ENCODE measurements at regions not wholly inside any gene's neighbourhood (a gene's known extent, or its start where the extent isn't known, plus 50 kb on each side); places are given as distances from the start of the nearest gene placed in this dataset.

DNA sequence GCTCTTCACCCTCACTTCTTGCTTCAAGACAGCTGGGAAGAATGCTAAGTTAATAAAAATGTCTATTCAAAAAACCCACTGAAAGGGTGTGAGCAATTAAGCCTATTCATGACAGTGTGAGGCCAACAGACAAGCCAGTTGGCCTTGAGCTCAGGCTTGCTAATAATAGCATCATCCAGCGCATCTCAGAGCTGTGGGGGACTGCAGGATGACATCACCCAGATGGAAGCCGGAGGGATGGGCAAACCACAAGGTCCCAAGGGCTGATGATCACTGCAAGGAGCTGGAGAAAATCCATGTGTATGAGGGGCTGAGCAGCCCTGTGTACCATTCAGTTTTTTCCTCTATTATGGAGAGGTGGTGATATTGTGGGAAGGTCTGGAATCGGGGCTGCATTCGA, 770.4 kb downstream of the TNS3 start:
- no peak for DNase-seq (ENCODE audit: low read depth)

DNA sequence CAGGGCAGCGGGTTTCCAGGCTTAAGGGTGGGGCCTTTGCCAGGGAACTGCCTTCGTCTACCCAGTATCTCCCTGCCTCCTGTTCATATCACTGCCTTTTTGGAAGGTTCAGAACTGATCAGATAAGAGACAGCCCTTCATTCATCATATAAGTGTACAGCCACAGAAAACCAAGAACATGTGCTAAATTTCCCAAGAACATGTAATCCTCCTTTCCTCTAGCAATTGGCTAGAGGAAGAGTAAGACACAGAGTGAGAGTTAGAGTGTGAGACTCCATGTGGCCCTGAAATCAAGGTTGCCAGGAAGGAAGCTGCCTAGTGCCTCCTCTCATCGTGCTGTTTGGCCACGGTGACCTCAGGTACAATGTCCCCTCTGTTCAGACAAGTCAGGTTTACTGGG, 770.9 kb downstream of the TNS3 start:
- no peak for DNase-seq (ENCODE audit: low read depth)

DNA sequence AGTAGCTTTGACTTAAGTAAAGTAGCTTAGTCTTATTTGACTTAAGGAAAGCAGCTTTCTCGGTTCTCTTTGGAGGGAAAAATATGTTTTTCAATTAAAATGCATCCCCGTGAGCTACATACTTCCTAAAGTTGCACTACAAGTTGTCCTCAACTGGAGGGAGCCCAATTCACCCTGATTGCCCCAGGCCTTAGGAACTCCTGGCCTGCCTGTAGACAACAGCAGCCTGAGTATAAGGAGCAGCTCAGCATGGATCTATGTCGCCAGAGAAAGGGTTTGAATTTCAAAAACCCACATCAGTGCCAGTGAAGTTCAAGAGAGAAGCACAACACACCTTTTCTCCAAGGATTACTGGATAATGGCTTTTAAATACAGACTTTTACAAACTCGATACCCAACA, 772.0 kb downstream of the TNS3 start:
- DNase-seq (ENCODE audit: low read depth): no peak

DNA sequence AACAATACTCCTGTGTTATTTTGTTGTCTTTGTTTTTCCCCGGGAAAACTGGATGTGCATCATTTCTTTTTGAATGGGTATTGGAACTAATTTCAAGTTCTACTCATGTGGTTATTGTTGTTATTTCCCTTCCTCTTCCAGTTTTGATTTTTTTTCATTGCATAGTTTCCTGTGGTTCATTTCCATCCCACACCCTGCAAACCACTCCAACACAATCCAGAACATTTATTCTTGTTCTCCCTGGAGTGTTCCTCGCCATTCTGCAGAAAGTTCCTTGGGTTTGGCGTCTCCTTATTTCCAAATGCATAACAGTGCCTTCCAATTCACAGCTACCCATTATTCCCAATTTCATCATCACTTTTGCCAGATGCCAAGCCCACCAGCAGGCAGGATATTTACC, 775.1 kb downstream of the TNS3 start:
- no peak for DNase-seq (ENCODE audit: low read depth)

DNA sequence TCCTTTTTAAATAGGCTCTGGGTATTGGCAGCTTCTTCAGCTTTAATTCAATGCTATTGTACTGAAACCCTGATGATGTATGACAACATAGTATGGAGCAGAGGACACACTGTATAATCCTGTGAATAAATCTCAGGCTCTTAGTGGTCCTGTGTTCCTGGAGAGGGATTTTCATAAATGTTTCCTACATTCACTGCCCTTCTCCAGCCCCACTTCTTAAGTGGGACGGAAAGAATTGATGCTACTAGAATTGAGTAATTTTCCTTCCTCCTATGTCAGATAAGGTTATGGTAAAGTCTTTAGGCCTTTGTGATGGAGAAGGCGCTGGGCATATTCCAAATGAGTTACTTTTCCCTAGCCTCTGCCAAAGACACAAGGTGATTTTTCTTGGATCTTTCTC, 779.4 kb downstream of the TNS3 start:
- DNase-seq (ENCODE audit: low read depth): no peak

DNA sequence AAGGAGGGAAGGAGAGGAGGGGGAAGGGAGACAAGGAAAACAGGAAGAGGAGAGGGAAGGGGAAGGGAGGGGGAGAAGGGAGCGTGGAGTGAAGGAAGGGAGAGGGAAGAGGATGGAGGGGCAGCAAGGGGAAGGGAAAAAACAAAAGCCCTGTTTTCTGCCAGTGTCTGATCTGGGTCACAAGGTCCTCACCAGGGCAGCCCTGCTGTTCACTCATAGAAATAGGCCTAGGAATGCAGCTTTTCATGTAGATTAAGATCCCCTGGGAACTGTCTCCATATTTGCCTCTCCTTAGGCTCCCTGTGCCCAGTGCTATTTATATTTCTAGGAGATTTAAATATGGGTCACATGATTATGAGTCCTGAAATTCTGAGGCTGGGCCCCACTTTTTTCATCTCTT, 790.7 kb downstream of the TNS3 start:
- no peak for DNase-seq (ENCODE audit: low read depth)

DNA sequence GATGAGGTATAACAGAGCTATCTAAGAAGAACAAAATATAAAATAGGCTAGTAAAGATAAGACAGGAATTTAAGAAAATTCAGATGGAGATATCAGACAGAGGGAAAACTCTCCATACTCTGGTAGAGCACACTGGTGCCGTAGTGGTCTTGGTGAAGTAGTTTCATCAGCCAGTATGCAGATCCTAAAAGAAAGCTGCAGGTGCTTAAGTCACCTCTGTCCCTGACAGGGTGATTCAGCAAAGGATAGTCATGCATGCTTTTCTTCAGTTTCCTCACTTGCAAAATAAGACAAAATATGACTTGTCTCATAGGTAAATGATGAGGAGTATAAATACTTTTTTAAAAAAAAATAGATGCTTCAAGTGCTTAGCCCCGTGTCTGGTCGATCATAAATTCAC, 794.9 kb downstream of the TNS3 start:
- DNase-seq (ENCODE audit: low read depth): no peak

DNA sequence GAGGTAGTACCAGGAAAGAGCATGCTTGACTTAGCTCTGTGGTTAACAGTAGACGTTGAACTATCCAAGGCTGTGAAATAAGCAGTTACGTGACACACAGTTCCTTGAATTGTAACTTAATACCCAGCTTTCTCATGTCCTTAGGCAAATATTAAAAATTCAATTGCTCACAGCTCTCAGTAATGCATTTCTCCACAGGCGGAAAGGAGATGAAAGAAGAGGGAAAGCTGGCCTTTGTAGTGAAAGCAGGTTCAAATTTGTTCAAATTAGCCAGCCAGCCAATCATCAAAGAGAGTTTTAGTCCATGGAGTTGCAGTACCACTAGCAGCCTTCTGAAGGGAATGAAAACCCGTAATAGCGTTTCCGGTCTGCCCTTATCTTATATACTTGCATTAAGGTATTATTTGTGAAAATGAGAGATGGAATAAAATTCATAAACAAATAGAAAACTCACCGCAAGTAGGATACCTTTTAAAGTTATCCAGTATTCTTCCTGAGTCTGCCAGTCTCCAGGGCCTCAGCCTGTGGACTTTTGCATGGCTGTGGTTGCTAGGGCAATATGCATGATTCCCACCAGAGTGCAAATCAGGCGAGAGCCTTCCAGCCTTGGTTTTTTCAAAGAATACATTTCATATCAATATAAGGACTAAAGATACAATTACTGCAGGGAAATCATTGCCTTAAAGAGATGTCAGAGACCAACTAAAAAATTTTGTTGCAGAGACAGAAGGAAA, 795.5 kb downstream of the TNS3 start:
- no peak for DNase-seq (ENCODE audit: low read depth)

DNA sequence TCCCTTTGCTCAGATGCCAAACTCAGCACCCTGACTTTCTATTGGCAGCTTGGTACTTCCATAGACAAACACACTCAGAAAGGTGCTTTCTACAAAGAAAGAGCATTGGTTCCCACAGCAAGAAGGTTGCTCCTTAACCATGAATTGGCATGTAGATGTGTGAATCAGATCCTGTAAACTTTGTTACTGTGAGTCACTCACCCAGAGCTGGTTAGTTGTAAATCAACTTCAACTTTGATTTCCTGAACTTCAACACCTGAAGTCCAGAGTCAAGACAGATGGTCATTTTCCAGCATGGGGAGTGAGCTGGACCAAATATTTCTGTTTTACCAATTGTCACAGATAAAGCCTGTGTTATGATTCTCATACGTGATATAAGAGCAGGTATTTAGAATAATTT, 797.2 kb downstream of the TNS3 start:
- DNase-seq (ENCODE audit: low read depth): no peak

DNA sequence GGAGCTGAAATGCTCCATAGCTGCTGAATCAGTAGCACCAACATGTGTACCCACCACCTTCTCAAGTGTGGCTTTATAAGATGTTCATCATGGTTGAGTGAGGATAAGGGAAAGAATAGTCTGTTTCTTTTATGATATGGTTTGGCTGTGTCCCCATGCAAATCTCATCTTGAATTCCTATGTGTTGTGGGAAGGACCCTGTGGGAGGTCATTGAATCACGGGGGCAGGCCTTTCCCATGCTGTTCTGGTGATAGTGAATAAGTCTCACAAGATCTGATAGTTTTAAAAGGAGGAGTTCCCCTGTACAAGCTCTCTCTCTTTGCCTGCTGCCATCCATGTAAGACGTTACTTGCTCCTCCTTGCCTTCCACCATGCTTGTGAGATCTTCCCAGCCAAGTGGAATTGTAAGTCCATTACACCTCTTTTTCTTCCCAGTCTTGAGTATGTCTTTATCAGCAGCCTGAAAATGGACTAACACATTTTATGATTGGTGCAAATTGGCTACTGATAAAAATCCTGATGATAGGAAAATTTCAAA, 799.9 kb downstream of the TNS3 start:
- no peak for DNase-seq (ENCODE audit: low read depth)

DNA sequence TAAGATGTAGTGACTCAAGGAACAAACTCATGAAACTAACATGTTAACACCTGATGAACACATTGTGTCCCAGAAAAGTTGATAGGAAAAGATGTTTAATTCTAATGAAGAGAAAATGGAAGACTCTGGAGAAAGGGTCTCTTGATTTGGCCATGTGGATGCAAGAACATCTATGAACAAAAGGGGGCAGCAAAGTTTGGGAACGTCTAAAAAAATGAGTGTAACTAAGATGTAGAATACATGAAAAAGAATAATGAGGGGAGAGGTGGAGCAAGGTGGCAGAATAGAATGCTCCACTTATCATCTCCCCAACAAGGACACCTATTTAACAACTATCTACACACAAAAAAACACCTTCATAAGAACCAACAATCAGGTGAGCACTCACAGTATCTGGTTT, 805.1 kb downstream of the TNS3 start:
- no peak for DNase-seq (ENCODE audit: low read depth)

DNA sequence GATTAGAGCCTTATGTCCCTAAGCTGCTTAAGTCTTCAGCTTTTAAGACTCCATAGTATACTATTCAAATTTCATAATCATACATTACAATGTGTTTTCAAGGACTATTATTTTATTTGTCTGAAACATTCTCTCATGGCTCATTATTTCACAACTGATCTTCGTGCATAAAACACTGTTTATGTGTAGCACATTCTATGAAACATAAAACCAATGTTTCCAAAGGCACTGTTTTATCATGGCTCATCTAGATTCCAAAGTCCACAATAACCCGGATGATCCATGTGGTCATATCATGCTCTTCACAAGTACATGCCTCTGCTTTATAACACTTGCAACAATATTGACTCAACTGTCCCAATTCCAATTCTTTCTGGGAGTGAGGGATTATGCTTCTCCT, 806.1 kb downstream of the TNS3 start:
- no peak for DNase-seq (ENCODE audit: low read depth)

DNA sequence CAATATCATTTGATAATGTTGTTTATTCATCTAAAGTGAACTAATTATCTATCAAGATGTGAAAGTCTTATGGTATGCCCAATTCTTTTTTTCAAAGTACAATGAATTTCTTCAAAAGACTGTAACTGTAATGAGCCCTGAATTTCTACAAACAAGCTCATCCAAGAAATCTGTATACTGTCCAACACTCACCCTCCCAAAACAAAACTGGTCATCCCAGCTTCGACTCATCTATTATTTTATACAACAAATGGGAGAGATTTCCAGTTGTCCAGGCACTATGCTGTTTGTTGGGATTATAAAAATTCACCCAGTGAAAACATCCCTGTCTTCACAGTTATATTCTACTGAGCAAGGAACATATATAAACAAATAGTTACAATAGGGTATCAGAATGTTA, 806.9 kb downstream of the TNS3 start:
- DNase-seq (ENCODE audit: low read depth): no peak

DNA sequence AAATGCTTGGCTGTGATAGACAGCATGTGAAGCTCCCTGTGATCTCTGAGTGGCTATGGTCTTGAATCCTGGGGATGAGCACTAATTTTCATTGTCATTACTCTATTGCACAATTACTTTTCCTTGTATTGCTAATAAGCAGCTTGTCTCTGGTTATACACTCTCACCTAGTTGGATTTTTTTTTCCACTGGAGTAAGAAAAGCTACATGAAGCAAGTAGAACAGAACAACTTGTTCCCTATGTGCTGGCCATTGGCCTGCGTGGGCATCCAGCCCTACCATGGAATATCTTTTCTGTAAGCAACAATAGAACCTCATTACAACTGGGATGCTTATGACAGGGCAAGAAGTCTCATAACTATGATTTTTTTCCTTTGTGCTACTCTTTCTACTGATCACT, 807.4 kb downstream of the TNS3 start:
- DNase-seq (ENCODE audit: low read depth): no peak

DNA sequence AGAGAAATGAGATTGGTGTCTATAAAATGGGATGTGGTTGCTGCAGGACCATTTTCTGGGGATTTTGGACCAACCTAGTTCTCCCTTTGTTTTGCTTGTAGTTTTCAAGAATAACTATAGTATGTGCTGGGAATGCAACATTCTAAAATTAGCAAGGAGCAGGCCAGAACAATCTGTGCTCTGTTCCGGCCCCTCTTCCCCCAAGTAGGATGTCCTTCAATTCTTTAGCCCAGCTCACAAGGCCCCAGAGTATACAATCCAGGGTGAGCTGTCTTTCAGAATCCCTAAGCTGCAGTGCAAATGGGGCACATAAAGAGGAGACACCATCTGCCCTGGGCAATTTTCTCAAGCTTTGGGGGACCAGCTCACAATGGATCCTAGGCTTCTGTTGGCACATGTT, 809.1 kb downstream of the TNS3 start:
- no peak for DNase-seq (ENCODE audit: low read depth)

DNA sequence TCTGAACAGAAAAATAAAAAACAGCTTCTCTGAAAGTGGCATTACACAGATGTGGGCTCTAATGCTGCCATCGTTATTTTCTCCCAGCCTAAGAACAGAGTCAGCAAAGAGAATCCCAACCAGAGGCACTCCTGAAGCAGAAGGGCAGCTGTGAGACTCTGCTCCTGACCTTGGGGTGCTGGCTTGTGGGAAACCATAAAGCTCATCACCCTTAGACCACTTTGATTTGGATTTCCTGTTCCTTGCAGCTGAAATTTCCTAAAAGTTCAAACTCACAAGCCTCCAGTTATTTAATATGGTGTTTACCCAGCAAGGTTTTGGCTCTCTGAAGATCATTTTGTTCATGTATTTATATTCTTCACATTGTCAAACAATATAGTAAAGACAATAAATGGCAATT, 814.8 kb downstream of the TNS3 start:
- DNase-seq (ENCODE audit: low read depth): no peak

DNA sequence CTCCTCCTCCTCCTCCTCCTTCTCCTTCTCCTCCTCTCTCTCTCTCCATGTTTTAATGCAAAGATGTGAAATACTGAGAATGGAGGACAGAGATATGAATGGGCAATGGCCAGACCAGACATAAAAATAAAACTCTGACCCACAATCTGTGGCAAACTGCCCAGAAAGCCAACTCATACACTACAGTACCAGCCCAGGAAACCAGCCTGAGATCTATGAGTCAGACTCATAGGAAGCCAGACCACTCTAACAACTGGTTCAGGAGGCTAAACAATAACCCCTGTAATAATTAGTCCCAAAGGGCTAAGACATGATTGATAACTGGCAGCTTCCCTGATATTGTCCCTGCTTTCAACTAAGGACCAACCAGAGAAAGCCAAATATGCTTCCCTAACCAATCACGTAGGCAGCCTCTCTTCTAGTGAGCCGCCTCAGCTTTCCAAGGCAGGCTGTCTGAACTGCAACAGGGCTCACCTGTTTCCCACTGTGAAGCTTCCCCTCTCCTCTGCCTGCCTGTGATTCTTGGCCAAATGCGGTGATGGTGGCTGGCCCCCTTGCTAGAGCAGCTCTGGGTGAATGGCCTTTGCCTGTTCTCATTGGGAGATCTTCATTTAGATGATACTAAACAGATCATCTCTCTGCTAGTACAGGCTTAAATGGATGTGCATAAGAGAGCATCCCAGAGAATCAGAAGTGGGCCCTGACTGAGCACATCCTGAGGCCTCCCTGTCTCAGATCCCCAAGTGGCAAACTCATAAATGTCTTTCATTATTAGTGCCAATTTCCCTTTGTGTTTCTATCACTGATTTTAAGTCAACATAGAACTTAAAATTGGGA, 817.6 kb downstream of the TNS3 start:
- no peak for DNase-seq (ENCODE audit: low read depth)

DNA sequence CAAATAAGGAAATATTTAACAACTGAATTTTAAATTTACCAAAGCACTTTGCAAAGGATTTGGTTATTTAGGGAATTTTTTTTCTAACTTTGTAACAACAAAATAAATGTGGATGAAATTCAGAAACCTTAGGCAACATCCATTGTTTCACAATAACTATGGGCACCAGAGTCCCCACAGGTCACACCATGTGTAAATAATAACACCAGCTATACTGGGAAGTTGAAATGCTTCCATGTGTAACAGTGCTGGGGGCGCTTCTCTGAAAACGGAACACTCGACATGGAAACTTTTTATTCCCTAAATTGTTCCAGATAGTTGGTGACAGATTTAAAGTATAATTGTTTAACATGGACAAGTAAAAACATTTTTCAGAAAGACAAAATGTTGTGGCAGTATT, 818.6 kb downstream of the TNS3 start:
- no peak for DNase-seq (ENCODE audit: low read depth)

DNA sequence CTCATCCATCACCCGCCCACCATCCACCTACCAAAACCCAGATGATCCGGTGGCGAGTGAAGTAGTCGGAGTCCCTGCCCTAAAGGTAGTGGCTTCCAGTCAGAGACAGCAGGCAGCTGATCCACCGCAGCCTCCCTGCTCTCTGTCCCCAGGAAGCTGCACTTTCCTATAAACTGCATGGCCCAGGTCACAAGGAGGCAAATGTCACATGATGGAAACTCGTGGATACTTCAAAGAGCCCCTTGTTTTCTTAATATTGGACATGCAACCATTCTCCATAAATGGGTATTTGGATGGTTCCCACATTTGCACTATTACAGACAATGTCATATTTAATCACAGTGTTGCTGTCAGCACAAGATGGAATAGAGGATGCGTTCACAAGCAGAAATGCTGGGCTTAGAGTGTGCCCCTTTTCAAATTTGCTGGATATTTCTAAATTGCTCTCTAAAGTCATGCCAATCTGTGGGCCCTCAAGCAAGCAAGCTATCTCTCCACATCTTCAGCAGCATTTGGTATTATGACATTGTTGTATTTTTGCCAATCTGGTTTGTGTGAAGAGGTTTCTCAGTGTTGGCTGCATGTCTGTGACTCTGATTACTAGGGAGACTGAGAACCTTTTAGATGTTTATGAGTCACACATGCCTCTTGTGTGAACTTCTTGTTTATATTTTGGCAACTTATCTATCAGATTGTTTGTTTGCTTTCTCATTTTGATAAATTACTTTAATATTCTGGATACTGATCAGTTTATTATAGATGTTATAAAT, 822.0 kb downstream of the TNS3 start:
- no peak for DNase-seq (ENCODE audit: low read depth)

DNA sequence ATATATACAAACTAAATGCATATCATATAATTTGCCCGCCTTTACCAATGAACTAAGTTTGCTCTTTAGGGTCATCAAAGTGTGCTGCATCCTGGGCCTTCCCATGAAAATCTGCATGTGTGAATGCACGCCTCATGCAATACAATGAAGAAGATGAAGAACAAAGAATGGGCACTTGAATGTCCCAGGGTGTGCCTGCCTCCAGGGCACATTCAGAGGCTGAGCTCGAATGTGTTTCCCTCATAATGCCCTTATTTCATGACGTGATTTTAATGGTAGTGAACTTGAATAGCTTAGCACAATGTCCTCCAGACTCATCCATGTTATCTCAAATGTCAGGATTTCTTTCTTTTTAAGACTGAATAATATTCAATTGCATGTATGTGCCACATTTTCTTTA, 824.9 kb downstream of the TNS3 start:
- no peak for DNase-seq (ENCODE audit: low read depth)

DNA sequence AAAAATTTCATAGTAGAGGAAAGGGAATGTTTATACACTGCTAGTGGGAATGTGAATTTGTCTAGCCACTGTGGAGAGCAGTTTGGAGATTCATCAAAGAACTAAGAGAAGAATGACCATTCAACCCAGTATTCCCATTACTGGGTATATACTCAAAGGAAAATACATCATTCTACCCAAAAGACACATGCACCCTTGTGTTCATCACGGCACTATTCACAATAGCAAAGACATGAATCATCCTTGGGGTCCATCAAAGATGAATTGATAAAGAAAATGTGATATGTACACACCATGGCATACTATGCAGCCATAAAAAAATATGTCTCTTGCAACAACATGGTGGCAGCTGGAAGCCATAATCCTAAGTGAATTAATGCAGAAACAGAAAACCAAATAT, 825.7 kb downstream of the TNS3 start:
- no peak for DNase-seq (ENCODE audit: low read depth)

DNA sequence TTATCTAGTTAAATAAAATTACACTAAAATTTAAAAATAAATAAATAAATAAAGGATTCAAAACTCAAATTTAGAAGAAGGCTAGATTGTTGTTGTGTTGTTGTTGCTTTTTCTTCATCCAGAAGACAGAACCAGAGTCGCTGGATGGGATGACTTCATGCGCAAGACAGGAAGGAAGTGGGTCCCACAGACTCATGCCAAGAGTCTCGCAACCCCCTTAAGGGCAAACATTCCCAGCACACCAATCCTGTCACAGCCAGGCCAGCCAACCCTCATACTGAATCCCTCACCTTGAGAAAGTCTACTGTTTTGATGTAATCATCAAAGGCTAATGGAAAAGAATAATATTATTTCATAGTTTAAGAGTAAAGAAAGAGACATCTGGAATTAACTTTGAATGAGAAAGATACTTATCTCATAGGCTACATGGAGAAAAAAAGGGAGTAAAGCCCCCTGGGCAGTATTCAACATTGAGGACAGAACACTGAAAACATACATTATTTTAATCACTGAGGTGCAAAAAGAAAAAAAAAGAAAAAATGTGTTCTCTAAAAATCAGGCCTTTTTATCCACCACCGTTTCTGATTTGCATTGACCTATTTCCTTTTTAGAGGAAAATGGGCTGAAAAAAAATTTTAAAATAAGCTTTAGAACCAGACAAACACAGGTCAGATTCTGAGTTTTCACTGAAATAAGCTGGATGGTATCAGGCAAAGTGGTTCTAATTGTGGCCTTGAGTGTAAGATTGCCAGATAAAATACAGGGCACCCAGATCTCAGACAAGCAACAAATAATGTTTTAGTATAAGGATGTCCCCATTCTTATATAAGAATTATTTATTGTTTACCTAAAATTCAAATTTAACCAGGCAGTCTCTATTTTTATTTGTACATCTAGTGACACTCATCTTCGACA, 826.5 kb downstream of the TNS3 start:
- no peak for DNase-seq (ENCODE audit: low read depth)

Measured in activated T-cell treated with anti-CD3 and anti-CD28 coated beads for 24 hours (primary cell).